Neuronal stem cell (in vitro differentiated cells): ENCODE measurements at regions not wholly inside any gene's neighbourhood (a gene's known extent, or its start where the extent isn't known, plus 50 kb on each side); places are given as distances from the start of the nearest gene placed in this dataset. TPM values are rescaled to one million over a fixed set of nuclear protein-coding genes. Genes with fewer than 3 reads are reported as not detected.

ENCODE experiments used
- DNase-seq: peaks from one replicate; pipeline ENCODE4 v3.0.0-alpha.2; 2013; ENCODE audit warnings: low spot score
- H2AFZ ChIP-seq: one replicate; pipeline ENCODE4 v1.6.1; 2013; ENCODE audit warnings: mild to moderate bottlenecking, low read length, inconsistent platforms
- H2AK5ac ChIP-seq: 2 replicates; pipeline ENCODE4 v1.6.1; 2013; ENCODE audit warnings: low read depth, mild to moderate bottlenecking, inconsistent platforms, low read length, moderate library complexity, mixed read lengths
- H2BK120ac ChIP-seq: 2 replicates; pipeline ENCODE4 v1.6.1; 2013; ENCODE audit warnings: low read depth, mild to moderate bottlenecking, inconsistent platforms, low read length, moderate library complexity, mixed read lengths
- H2BK12ac ChIP-seq: one replicate; pipeline ENCODE4 v1.6.1; 2013; ENCODE audit warnings: low read length, inconsistent platforms
- H2BK15ac ChIP-seq: 2 replicates; pipeline ENCODE4 v1.6.1; 2013; ENCODE audit warnings: mild to moderate bottlenecking, low read length, inconsistent platforms, mixed read lengths
- H2BK5ac ChIP-seq: one replicate; pipeline ENCODE4 v1.6.1; 2013; ENCODE audit warnings: inconsistent platforms, mild to moderate bottlenecking, low read length, moderate library complexity
- H3K14ac ChIP-seq: one replicate; pipeline ENCODE4 v1.6.1; 2013; ENCODE audit warnings: low read length, inconsistent platforms
- H3K18ac ChIP-seq: 2 replicates; pipeline ENCODE4 v1.6.1; 2013; ENCODE audit warnings: low read length, inconsistent platforms
- H3K23ac ChIP-seq: 2 replicates; pipeline ENCODE4 v1.6.1; 2013; ENCODE audit warnings: low read depth, mild to moderate bottlenecking, mixed read lengths, low read length, inconsistent platforms; ENCODE audit not compliant: poor library complexity
- H3K27ac ChIP-seq: replicated peaks from 3 replicates; pipeline ENCODE4 v1.5.1; 2013; ENCODE audit warnings: low read length, inconsistent platforms
- H3K27me3 ChIP-seq, 3 experiments: 2 replicates each; pipeline ENCODE4 v1.6.1; 2013; ENCODE audit warnings: low read length in 3 of 3, mild to moderate bottlenecking in 2 of 3, inconsistent platforms in 1 of 3, low read depth in 1 of 3, mixed read lengths in 1 of 3, moderate library complexity in 1 of 3; ENCODE audit not compliant: control insufficient read depth in 3 of 3, insufficient read depth in 3 of 3
- H3K36me3 ChIP-seq, 2 donors: replicated peaks in 1 of 2; 2 replicates each; pipeline ENCODE4 v1.6.1; 2013; ENCODE audit warnings: low read length in 2 of 2; ENCODE audit not compliant: control insufficient read depth in 2 of 2, insufficient read depth in 2 of 2
- H3K4ac ChIP-seq: 2 replicates; pipeline ENCODE4 v1.6.1; 2013; ENCODE audit warnings: inconsistent platforms, mild to moderate bottlenecking, low read length, moderate library complexity
- H3K4me1 ChIP-seq, 2 donors: 1 replicate in 1 of 2; 2 replicates in 1 of 2; pipeline ENCODE4 v1.6.1; 2013; ENCODE audit warnings: low read length in 2 of 2, low read depth in 1 of 2; ENCODE audit not compliant: control insufficient read depth in 2 of 2, insufficient read depth in 1 of 2
- H3K4me2 ChIP-seq: one replicate; pipeline ENCODE4 v1.6.1; 2013; ENCODE audit warnings: mild to moderate bottlenecking, low read length, inconsistent platforms; ENCODE audit not compliant: insufficient read depth, poor library complexity, severe bottlenecking
- H3K4me3 ChIP-seq, 2 donors: 2 replicates each; pipeline ENCODE4 v1.5.1; 2013; ENCODE audit warnings: low read length in 2 of 2, mild to moderate bottlenecking in 2 of 2, inconsistent platforms in 1 of 2, moderate library complexity in 1 of 2
- H3K79me1 ChIP-seq: one replicate; pipeline ENCODE4 v1.6.1; 2013; ENCODE audit warnings: low read depth, mild to moderate bottlenecking, inconsistent platforms, low read length, moderate library complexity
- H3K9ac ChIP-seq: one replicate; pipeline ENCODE4 v1.6.1; 2013; ENCODE audit warnings: mild to moderate bottlenecking, low read depth, low read length, inconsistent platforms; ENCODE audit not compliant: poor library complexity
- H3K9me3 ChIP-seq, 2 donors: replicated peaks in 1 of 2; 2 replicates each; pipeline versions ENCODE3 to v1.6.1; 2013; ENCODE audit warnings: low read length in 2 of 2, mild to moderate bottlenecking in 2 of 2, inconsistent platforms in 1 of 2, low read depth in 1 of 2, mixed read lengths in 1 of 2, moderate library complexity in 1 of 2; ENCODE audit not compliant: control insufficient read depth in 2 of 2, insufficient read depth in 1 of 2
- H4K8ac ChIP-seq: one replicate; pipeline ENCODE4 v1.6.1; 2013; ENCODE audit warnings: low read depth, mild to moderate bottlenecking, inconsistent platforms, low read length, moderate library complexity
- H4K91ac ChIP-seq: one replicate; pipeline ENCODE4 v1.6.1; 2013; ENCODE audit warnings: low read length, low read depth, mild to moderate bottlenecking, inconsistent platforms; ENCODE audit not compliant: poor library complexity
- WGBS, 2 donors: extraction: QIAGEN DNeasy Blood & Tissue Kit; methylation state at CpG; one replicate each; pipeline ENCODE4 v1.1.7; 2013; ENCODE audit warnings: missing lambda C conversion rate in 2 of 2, mixed read lengths in 1 of 2; ENCODE audit not compliant: insufficient read length in 2 of 2, insufficient replicate concordance in 1 of 2; ENCODE audit errors: extremely low coverage in 2 of 2; 5-methylcytosine and 5-hydroxymethylcytosine counted together
- small RNA-seq: library from polyadenylated mRNA; stranded (forward); fragments of <200 nt; extraction: miRNeasy Mini kit (QIAGEN cat#:217004); gene quantifications from one replicate; pipeline ENCODE3, GENCODE V24; 2013; ENCODE audit not compliant: insufficient read depth

- H3K79me1 ChIP-seq: no peaks in the 10 kb centered on the region
- DNase-seq: no peak
- no peak overlapping the region for H2AFZ ChIP-seq
- H2BK15ac ChIP-seq: no peak overlapping the region
- H2BK5ac ChIP-seq: no peak overlapping the region
- no peak overlapping the region for H3K9ac ChIP-seq
- no peak overlapping the region for H3K23ac ChIP-seq
- H3K27me3 ChIP-seq: no peaks in the 10 kb centered on the region
- H3K4me2 ChIP-seq: no peak overlapping the region
- no peak overlapping the region for H3K14ac ChIP-seq
- no peak overlapping the region for H3K4ac ChIP-seq
- H4K8ac ChIP-seq: no peak overlapping the region
- H3K4me1 ChIP-seq: no peaks in the 10 kb centered on the region
- H3K9me3 ChIP-seq: no peaks in the 10 kb centered on the region
- no peak overlapping the region for H2BK12ac ChIP-seq
- no peaks in the 10 kb centered on the region for H3K36me3 ChIP-seq
- no peak overlapping the region for H2AK5ac ChIP-seq
- no peak overlapping the region for H2BK120ac ChIP-seq
- no CpG with 5 or more reads among the region's 2 CpGs for WGBS, 2 donors
- no peak overlapping the region for H3K4me3 ChIP-seq
- no peak overlapping the region for H4K91ac ChIP-seq
- H3K27ac ChIP-seq: no peak overlapping the region
- no peak overlapping the region for H3K18ac ChIP-seq
These were observed 51.3 kb upstream of the STXBP6 start for GRCh38 chr14:25101276-25101675.

Small RNA genes in the stretch of these regions (small RNA-seq; reads per million reads assigned to genes)
- gene HMGN2P6: not detected
